Spinal cord (tissue), 9 donors: ENCODE measurements at regions not wholly inside any gene's neighbourhood (a gene's known extent, or its start where the extent isn't known, plus 50 kb on each side); places are given as distances from the start of the nearest gene placed in this dataset.
A peak's percentile ranks its signal among the peaks of the same experiment; 100 is the strongest.

ENCODE experiments used
- DNase-seq, 6 donors: peaks; one replicate each; pipeline versions ENCODE4 v3.0.0 to v3.0.0-alpha.2; 2013 to 2015; ENCODE audit warnings: low spot score in 6 of 6, low read depth in 4 of 6
- H3K27ac ChIP-seq: one replicate; pipeline ENCODE4 v1.5.1; 2013; ENCODE audit warnings: low read depth, low read length, control low read depth
- H3K27me3 ChIP-seq: one replicate; pipeline ENCODE4 v1.6.1; 2013; ENCODE audit warnings: low read length; ENCODE audit not compliant: control insufficient read depth, insufficient read depth
- H3K36me3 ChIP-seq: one replicate; pipeline ENCODE4 v1.6.1; 2013; ENCODE audit warnings: low read length; ENCODE audit not compliant: control insufficient read depth, insufficient read depth
- H3K4me1 ChIP-seq: one replicate; pipeline ENCODE4 v1.6.1; 2013; ENCODE audit warnings: low read length; ENCODE audit not compliant: control insufficient read depth, insufficient read depth
- H3K4me3 ChIP-seq: one replicate; pipeline ENCODE4 v1.5.1; 2013; ENCODE audit warnings: low read depth, low read length, control low read depth
- H3K9me3 ChIP-seq: one replicate; pipeline ENCODE4 v1.6.1; 2013; ENCODE audit warnings: low read length; ENCODE audit not compliant: control insufficient read depth, insufficient read depth
- WGBS: methylation state at CpG from one replicate; pipeline ENCODE4 v1.1.5; 2013; ENCODE audit warnings: missing lambda C conversion rate; ENCODE audit not compliant: insufficient coverage; 5-methylcytosine and 5-hydroxymethylcytosine counted together
- donor health status: healthy.

DNA sequence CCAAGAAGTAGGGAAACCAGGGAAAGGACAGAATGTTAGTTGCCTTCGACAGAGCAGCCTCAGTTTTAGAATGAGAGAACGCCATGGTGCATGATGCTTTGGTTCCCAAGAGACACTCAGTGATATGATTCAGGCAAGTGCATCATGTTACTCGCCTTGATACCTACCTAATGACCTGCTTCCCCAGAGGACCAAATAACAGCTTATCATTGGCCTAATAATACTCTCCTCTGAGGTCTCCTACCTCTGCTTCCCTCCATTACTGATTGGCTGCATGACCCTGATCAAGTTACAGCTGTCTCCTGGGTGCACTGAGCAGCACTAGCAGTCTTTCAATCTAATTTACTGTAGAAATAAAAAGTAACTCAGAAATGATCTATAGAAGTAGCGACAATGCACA lies 979.7 kb upstream of the FAT3 start:
- H3K36me3 ChIP-seq, result no peaks in the 10 kb centered on the region
- 87% methylated on average over 3 of the region's 4 CpGs for WGBS
- DNase-seq, result no peak
- H3K4me1 ChIP-seq, result no peaks in the 10 kb centered on the region
- no peaks in the 10 kb centered on the region for H3K27me3 ChIP-seq
- no peaks in the 10 kb centered on the region for H3K9me3 ChIP-seq
- H3K4me3 ChIP-seq, result no peak overlapping the region
- H3K27ac ChIP-seq, result no peak overlapping the region

DNA sequence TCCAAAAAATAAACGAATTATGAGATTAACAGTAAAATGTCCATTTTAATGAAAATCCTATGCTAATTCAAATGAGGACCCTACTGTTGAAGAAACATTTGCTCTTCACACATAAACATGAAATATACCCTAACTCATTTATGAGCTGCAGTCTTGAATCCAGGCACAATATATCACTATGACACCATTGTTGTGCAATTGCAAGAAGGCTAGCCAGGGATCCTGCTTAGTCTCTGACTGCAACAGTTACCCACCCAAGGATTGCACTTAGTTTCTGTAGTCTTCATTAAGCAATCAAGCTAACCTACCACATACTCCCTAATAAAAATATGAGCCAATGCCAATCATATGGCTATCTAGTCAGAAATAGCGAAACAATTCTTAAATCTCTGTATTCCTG lies 981.0 kb upstream of the FAT3 start:
- no CpG with 5 or more reads among the region's 2 CpGs for WGBS
- H3K9me3 ChIP-seq, result no peaks in the 10 kb centered on the region
- DNase-seq, result no peak

GRCh38 chr11:91243051-91243450 lies 981.6 kb upstream of the FAT3 start:
- Histone ChIP-seq H3K4me3 (no peak overlapping the region), H3K9me3 (no peaks in the 10 kb centered on the region), H3K27me3 (no peaks in the 10 kb centered on the region), H3K36me3 (no peaks in the 10 kb centered on the region), H3K4me1 (no peaks in the 10 kb centered on the region), H3K27ac (no peak overlapping the region)
- no peak for DNase-seq
- no CpG with 5 or more reads among the region's 3 CpGs for WGBS

More for the DNA sequence above, 981.0 kb upstream of the FAT3 start:
- Histone ChIP-seq H3K27me3 (no peaks in the 10 kb centered on the region), H3K36me3 (no peaks in the 10 kb centered on the region), H3K4me1 (no peaks in the 10 kb centered on the region), H3K27ac (no peak overlapping the region), H3K4me3 (no peak overlapping the region)

DNA sequence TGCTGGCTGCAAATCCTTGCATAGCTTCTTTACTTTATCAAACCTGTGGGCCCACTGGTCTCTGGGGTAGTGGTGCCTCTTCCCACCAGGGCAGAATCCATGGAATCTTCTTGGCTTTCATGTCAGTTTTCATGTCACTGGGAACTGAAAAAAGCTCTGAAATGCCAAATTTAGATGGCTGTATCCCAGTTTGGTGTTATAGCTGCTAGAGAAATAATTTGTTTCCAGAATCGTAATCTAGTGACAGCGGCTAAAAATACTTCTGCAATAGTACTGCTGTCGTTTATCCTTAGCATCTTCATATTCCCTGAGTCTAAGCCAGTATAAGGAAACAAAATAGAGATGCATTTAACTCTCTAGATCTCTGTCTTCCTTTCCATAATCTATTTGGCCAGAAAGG lies 983.4 kb upstream of the FAT3 start:
- no peak overlapping the region for H3K27ac ChIP-seq
- H3K9me3 ChIP-seq, result no peaks in the 10 kb centered on the region
- DNase-seq, result peak in 1 of 6 donors; percentile 57
- H3K36me3 ChIP-seq, result no peaks in the 10 kb centered on the region
- WGBS, result no CpG with 5 or more reads among the region's 3 CpGs
- no peaks in the 10 kb centered on the region for H3K4me1 ChIP-seq
- H3K4me3 ChIP-seq, result no peak overlapping the region
- no peaks in the 10 kb centered on the region for H3K27me3 ChIP-seq

DNA sequence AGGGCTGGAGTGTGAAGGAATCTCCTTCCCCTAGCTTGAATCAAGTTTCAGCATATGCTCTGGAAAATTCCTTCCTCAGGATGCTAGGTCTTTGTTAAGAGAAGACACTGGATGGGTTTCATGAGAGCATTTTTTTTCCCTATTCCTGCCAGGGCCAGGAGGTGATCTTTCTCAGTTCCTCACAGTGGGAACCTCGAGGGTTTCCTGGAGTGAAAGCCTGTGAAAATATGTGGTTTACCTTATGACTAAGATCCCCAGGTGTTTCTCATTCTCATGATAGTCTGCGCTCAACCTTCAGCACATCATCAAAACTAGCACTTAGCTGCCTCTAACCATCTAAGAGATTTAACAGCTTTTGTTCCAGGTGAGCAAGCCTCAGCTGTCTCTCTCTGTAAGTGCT lies 985.3 kb upstream of the FAT3 start:
- DNase-seq, result no peak
- Histone ChIP-seq H3K9me3 (no peaks in the 10 kb centered on the region), H3K4me1 (no peaks in the 10 kb centered on the region), H3K4me3 (no peak overlapping the region), H3K27me3 (no peaks in the 10 kb centered on the region), H3K36me3 (no peaks in the 10 kb centered on the region), H3K27ac (no peak overlapping the region)
- WGBS, result 88% methylated on average over 1 of the region's 2 CpGs

DNA sequence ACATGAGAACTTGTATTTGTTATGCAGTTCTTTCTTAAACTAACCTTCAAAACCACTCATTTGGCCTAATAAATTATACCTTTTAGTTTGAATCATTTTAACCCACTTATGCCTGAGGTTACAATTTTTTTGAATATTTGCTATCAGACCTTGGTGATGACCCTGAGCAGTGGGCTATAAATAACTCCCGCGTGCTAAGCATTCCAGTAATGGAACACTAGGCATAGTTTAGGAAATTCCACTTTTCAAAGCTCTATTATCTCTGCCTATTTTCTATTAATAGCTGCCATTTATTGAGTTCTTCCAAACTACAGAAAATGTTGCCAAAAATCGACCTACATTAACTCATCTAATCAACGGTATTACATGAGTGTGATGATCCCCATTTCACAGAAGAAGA lies 993.4 kb upstream of the FAT3 start:
- Histone ChIP-seq H3K9me3 (no peaks in the 10 kb centered on the region), H3K27ac (no peak overlapping the region), H3K4me1 (no peaks in the 10 kb centered on the region), H3K36me3 (no peaks in the 10 kb centered on the region), H3K27me3 (no peaks in the 10 kb centered on the region), H3K4me3 (no peak overlapping the region)
- no CpG with 5 or more reads among the region's 4 CpGs for WGBS
- no peak for DNase-seq

DNA sequence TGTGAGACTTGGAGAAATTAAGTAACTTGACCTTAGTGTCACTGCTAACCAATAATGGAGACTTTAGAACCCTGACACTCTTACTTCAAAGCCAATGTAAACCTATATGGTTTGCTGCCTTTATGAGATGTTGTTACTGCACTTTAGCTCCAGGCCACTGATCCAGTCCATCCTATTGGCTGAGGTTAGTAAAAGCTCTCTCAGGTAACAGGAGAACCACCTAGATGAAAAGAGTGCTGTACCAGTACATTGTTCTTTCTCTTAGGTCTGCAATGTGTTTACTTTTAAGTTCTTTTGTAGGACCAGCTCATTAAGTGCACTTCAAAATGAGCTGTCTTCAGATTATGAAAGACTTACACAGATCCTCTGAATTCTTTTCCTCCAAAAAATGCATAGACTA lies 994.0 kb upstream of the FAT3 start:
- H3K36me3 ChIP-seq, result no peaks in the 10 kb centered on the region
- H3K9me3 ChIP-seq, result no peaks in the 10 kb centered on the region
- H3K27ac ChIP-seq, result no peak overlapping the region
- no peaks in the 10 kb centered on the region for H3K4me1 ChIP-seq
- no peak overlapping the region for H3K4me3 ChIP-seq
- no peak for DNase-seq
- H3K27me3 ChIP-seq, result no peaks in the 10 kb centered on the region

GRCh38 chr11:91222830-91223229 lies 1000.0 kb upstream of the CHORDC1 start:
- Histone ChIP-seq H3K9me3 (no peaks in the 10 kb centered on the region), H3K27me3 (no peaks in the 10 kb centered on the region), H3K36me3 (no peaks in the 10 kb centered on the region), H3K4me1 (no peaks in the 10 kb centered on the region), H3K27ac (no peak overlapping the region), H3K4me3 (no peak overlapping the region)
- WGBS, result no CpG with 5 or more reads among the region's 1 CpG
- DNase-seq, result peak in 1 of 6 donors; percentile 43

DNA sequence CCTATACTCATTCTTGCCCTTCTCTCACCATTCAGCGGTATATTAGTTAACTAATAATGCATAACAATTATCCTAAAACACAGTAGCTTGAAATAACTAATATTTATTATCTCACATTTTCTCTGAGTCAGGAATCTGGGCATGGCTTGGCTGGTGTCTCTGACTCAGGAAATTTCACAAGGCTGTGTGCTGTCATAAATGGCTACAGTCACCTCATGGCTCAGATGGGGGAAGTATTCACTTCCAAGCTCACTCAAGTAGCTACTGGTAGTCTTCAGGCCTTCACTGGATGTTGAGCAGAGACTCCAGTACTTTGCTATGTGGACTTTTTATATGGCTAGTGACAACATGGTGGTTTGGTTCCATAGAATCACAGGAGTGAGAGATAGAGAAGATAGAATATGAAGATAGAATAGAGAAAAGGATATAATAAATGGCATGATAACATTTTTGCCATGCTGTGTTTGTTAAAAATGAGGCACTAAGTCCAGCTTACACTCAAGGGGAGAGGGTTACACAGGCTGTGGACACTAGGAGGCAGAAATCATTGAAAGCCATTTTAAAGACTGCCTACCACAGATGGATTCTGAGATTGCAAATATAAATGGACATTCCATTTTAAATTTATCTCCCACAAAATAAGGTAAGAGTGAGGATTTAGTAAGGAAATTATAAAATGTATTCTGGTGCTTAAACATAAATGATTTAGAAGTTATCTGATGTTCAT lies 997.8 kb upstream of the CHORDC1 start:
- WGBS, result no CpG with 5 or more reads among the region's 1 CpG
- no peak overlapping the region for H3K4me3 ChIP-seq
- H3K9me3 ChIP-seq, result no peaks in the 10 kb centered on the region
- H3K4me1 ChIP-seq, result no peaks in the 10 kb centered on the region
- no peaks in the 10 kb centered on the region for H3K27me3 ChIP-seq
- no peak for DNase-seq
- H3K36me3 ChIP-seq, result no peaks in the 10 kb centered on the region
- H3K27ac ChIP-seq, result no peak overlapping the region

- no peak overlapping the region for H3K27ac ChIP-seq
- no peaks in the 10 kb centered on the region for H3K27me3 ChIP-seq
- no peaks in the 10 kb centered on the region for H3K9me3 ChIP-seq
- no peak overlapping the region for H3K4me3 ChIP-seq
- H3K36me3 ChIP-seq, result no peaks in the 10 kb centered on the region
- peak in 1 of 6 donors; percentile 60 for DNase-seq
- no peaks in the 10 kb centered on the region for H3K4me1 ChIP-seq
- no CpG with 5 or more reads among the region's 1 CpG for WGBS
Observed at GRCh38 chr11:91219535-91219934, 996.7 kb upstream of the CHORDC1 start.
